ENCODE measurements at regions not wholly inside any gene's neighbourhood (a gene's known extent, or its start where the extent isn't known, plus 50 kb on each side); places are given as distances from the start of the nearest gene placed in this dataset.

- no peak overlapping the region for H3K27ac ChIP-seq
- H3K4me1 ChIP-seq = no peaks in the 10 kb centered on the region
- no peak overlapping the region for H3K4me3 ChIP-seq
- H3K9me3 ChIP-seq = no peaks in the 10 kb centered on the region
- no peaks in the 10 kb centered on the region for H3K27me3 ChIP-seq
- intact Hi-C loops (cut with DNase I) = no loop called here
- no peak for DNase-seq (ENCODE audit: low spot score in 2 of 2)
- no peaks in the 10 kb centered on the region for H3K36me3 ChIP-seq
- TF ChIP-seq CTCF (IDR thresholded peaks at IDR 0.05) = no peak
Observed at GRCh38 chr3:148101061-148101460, 596.6 kb upstream of the AGTR1 start.

- Histone ChIP-seq H3K9me3 (no peaks in the 10 kb centered on the region), H3K4me3 (no peak overlapping the region), H3K27me3 (no peaks in the 10 kb centered on the region), H3K4me1 (no peaks in the 10 kb centered on the region), H3K36me3 (no peaks in the 10 kb centered on the region), H3K27ac (no peak overlapping the region)
- no peak for DNase-seq (ENCODE audit: low spot score in 2 of 2)
- intact Hi-C loops (cut with DNase I) = no loop called here
- TF ChIP-seq CTCF (IDR thresholded peaks at IDR 0.05) = no peak
Observed at GRCh38 chr3:148102156-148102555, 595.5 kb upstream of the AGTR1 start.

- intact Hi-C loops (cut with DNase I) = no loop called here
Observed at GRCh38 chr3:148106062-148106461, 591.6 kb upstream of the AGTR1 start.

GRCh38 chr3:148126956-148127355, 570.7 kb upstream of the AGTR1 start:
- H3K4me1 ChIP-seq = no peaks in the 10 kb centered on the region
- no peak overlapping the region for H3K27ac ChIP-seq
- no peaks in the 10 kb centered on the region for H3K36me3 ChIP-seq
- H3K9me3 ChIP-seq = no peaks in the 10 kb centered on the region
- DNase-seq (ENCODE audit: low spot score in 2 of 2) = no peak
- H3K4me3 ChIP-seq = no peak overlapping the region
- no peak for TF ChIP-seq CTCF (IDR thresholded peaks at IDR 0.05)
- intact Hi-C loops (cut with DNase I) = no loop called here
- H3K27me3 ChIP-seq = no peaks in the 10 kb centered on the region

More at GRCh38 chr3:148106062-148106461, 591.6 kb upstream of the AGTR1 start:
- Histone ChIP-seq H3K27me3 (no peaks in the 10 kb centered on the region), H3K36me3 (no peaks in the 10 kb centered on the region), H3K27ac (no peak overlapping the region), H3K4me3 (no peak overlapping the region), H3K9me3 (no peaks in the 10 kb centered on the region), H3K4me1 (no peaks in the 10 kb centered on the region)
- no peak for DNase-seq (ENCODE audit: low spot score in 2 of 2)
- no peak for TF ChIP-seq CTCF (IDR thresholded peaks at IDR 0.05)

GRCh38 chr3:148128136-148128535, 569.6 kb upstream of the AGTR1 start:
- no peaks in the 10 kb centered on the region for H3K27me3 ChIP-seq
- TF ChIP-seq CTCF (IDR thresholded peaks at IDR 0.05) = no peak
- DNase-seq (ENCODE audit: low spot score in 2 of 2) = no peak
- intact Hi-C loops (cut with DNase I) = no loop called here
- no peak overlapping the region for H3K27ac ChIP-seq
- no peak overlapping the region for H3K4me3 ChIP-seq
- no peaks in the 10 kb centered on the region for H3K36me3 ChIP-seq
- no peaks in the 10 kb centered on the region for H3K4me1 ChIP-seq
- no peaks in the 10 kb centered on the region for H3K9me3 ChIP-seq

GRCh38 chr3:148131990-148132638, 565.6 kb upstream of the AGTR1 start:
- H3K4me1 ChIP-seq = no peaks in the 10 kb centered on the region
- intact Hi-C loops (cut with DNase I) = no loop called here
- TF ChIP-seq CTCF (IDR thresholded peaks at IDR 0.05) = no peak
- H3K4me3 ChIP-seq = no peak overlapping the region
- no peaks in the 10 kb centered on the region for H3K9me3 ChIP-seq
- no peaks in the 10 kb centered on the region for H3K27me3 ChIP-seq
- no peak for DNase-seq (ENCODE audit: low spot score in 2 of 2)
- no peak overlapping the region for H3K27ac ChIP-seq
- no peaks in the 10 kb centered on the region for H3K36me3 ChIP-seq

Measured in ascending aorta (tissue), 2 donors.